Medulla oblongata (tissue), 1 donor: ENCODE measurements at regions not wholly inside any gene's neighbourhood (a gene's known extent, or its start where the extent isn't known, plus 50 kb on each side); places are given as distances from the start of the nearest gene placed in this dataset.
A peak's percentile ranks its signal among the peaks of the same experiment; 100 is the strongest.
"Not testable (repeated sequence)": the region's sequence is repeated elsewhere in the genome, so short reads cannot be mapped to it uniquely, and the experiment has no call there.

Experiments
- DNase-seq: peaks from one replicate; pipeline ENCODE4 v3.0.0-alpha.2; 2015; ENCODE audit errors: extremely low spot score

GRCh38 chr11:135011313-135011712 lies 599.3 kb upstream of the B3GAT1 start:
- not testable (repeated sequence) for DNase-seq

DNA sequence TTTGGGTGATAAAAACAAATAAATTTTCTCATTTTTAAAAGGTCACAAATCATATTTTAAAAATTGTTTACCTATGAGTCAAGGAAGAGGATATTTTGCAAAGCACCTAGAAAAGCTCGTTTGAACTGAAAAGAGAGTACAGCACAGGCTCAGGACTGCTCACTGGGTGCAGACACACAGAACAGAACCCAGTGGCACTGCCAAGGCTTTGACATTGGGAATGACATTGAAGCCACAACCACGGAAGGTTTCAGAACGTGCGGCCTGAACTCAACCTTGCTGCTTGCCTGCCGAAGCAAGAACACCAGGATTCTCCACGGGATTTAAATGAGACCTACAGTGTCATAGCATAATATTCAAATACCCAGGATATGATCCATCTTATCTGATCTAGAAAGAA lies 597.1 kb upstream of the B3GAT1 start:
- DNase-seq = no peak

DNA sequence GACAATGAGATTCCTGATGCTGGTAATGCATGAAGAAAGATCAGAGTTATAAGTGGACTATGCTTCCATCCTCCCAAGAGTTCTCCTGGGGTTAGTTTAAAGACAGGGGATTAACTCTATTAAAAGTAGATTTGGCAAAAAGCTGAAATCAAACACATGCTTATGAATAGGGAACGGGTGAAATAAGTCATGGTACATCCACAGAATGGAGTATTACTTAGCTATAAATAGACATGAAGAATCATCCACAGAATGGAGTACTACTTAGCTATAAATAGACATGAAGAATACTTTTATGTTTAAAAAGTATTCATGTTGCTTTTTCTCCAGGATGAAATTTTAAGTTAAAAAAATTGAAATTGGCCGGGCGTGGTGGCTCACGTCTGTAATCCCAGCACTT lies 596.4 kb upstream of the B3GAT1 start:
- no peak for DNase-seq

DNA sequence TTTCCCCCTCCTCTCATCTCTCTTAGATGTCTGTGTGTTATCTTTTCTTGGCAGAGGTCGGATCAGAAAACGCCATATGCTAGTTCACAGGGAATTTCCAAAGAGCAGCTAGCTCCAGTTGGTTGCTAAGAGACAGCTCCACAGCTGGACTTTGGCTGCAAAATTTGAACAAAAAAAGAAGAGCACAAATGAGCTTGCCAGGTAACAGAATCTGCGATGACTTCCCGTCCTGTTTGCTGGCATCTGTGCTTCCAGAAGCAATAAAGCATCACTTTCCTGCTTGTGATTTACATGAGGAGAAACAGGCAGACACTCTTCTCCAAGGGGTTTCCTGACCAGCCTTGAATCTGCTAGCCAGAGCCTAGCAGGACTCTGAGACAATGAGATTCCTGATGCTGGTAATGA lies 596.0 kb upstream of the B3GAT1 start:
- peak; percentile 51 for DNase-seq

GRCh38 chr11:135006800-135007199 lies 594.8 kb upstream of the B3GAT1 start:
- DNase-seq = peak; percentile 88

DNA sequence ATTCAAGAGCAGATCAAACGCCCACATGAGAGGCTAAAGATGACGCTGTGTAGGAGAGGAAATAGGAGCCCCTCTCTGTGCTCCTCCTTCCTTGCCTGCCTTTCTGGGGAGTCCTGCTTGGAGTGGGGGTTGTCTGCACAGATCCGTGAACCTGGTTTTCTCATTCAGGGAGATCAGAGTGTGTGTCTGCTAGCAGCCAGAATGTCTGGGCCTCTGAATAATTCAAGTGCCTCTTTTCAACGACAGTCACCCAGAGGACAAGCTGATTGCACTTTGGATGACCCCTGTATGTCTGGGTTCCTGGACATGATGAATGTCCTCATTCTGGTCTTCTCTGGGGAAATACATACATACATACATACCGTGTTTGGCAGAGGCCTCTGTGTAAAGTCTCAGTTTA lies 592.5 kb upstream of the B3GAT1 start:
- no peak for DNase-seq

DNA sequence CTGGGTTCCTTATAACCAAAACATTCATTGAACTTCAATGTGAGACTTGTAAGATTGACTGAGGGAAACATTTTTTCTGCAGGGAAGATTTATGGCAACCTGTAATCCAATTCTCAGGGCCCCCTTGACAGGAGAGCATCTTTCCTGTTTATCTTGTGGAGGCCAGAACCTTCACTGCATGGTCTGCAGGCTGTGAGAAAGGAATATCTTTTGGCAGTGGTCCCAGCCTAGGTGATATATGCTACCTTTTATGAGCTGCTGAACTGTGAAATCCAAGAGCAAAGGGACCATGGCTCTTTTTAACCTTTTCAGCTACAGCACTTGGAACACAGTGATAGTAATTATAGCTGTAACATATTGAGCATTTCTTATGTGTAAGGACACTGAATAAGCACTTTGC lies 590.2 kb upstream of the B3GAT1 start:
- DNase-seq = no peak

- no peak for DNase-seq
Observed at GRCh38 chr11:135001581-135001980, 589.5 kb upstream of the B3GAT1 start.

- not testable (repeated sequence) for DNase-seq
Observed at GRCh38 chr11:135001065-135001464, 589.0 kb upstream of the B3GAT1 start.

DNA sequence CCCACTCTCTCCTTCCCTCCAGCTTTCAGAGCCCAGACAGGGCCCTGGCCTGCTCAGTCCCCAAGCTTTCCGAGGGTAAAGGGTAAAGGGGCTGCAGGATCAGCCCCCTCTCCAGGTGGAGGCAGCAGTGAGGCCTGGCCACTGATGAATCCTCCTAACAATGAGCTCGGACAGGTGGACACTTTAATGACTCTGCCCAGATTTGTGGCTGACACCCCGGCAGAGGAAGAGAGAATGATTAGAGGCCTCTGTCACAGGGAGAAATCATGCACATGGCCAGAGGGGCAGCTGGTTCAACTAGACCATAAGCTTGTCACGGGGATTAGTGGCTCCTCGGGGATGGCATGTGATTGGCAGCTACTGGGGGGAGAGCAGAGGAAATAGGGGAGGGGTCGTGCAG lies 587.5 kb upstream of the B3GAT1 start:
- no peak for DNase-seq

DNA sequence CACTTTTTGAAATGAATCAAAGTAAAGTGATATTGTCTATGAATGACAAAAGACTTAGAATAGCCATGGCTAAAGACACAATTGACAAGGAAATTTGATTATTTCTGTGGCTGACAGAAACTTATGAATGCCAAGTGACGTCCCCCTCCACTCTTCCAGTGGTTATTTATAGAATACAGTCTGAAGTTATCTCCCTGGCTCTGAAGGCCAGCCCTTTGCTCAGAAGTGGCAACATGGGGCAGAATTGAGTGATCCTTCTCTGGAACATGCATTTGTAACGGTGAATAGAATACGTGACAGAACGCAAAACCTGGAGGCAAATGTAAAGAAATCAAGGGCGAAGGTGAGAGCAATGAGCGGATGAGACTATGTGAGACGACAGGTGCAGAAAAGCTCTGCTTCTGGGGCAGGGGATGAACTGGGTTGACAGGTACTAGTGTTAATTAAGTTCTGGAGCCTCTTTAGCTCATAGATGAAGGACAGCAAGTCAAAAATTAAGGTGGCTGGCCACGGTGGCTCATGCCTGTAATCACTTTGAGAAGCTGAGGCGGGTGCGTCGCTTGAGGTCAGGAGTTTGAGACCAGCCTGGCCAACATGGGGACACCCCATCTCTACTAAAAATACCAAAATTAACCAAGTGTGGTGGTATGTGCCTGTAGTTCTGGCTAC lies 585.7 kb upstream of the B3GAT1 start:
- DNase-seq = no peak

DNA sequence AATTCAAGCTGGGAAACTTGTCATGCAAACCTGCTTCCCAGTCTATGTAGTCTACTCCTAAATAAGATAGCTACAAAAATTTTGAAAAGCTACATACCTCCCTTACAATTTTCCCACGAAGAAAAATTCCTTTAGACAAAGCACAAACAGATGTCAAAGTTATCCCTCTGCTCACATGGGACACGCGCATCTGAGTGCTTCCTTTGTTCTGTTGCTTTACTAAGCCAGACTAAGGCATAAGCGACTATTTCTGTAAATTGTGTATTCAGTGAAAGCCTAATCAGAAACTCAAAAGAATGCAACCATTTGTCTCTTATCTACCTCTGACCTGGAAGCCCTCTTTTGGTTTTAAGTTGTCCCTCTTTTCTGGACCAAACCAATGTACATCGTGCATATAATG lies 583.7 kb upstream of the B3GAT1 start:
- peak; percentile 64 for DNase-seq

- no peak for DNase-seq
Observed at GRCh38 chr11:134994431-134994830, 582.4 kb upstream of the B3GAT1 start.

DNA sequence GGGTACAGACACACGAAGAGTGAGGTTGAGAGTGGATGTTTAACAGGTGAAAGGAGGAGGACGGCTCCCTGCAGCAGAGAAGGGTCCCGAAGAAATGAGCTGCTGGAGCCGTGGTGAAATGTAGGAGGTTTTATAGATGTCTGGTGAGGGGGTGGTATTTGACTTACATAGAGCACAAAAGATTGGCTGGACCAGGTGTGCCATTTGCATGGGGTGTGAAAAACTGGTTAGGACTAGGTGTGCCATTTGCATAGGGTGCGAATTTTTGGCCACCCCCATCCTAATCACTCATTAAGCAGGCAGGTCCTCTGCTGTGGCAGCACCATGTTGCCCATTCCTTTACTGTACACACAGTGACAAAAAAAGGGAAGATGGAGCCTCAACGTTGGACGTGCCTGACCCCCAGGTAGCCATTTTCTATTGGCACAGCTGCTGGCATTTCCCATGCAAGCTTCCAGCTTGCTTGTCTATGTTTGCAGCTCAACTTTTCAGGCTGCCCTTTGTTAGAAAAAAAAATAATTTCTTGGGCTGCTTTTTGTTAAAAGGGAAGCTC lies 581.7 kb upstream of the B3GAT1 start:
- no peak for DNase-seq

GRCh38 chr11:134992981-134993380 lies 580.9 kb upstream of the B3GAT1 start:
- no peak for DNase-seq

- peak; percentile 60 for DNase-seq
Observed at GRCh38 chr11:134988495-134988894, 576.5 kb upstream of the B3GAT1 start.

GRCh38 chr11:134987822-134988221 lies 575.8 kb upstream of the B3GAT1 start:
- DNase-seq = no peak

GRCh38 chr11:134987223-134987768 lies 575.3 kb upstream of the B3GAT1 start:
- no peak for DNase-seq

- no peak for DNase-seq
Observed at GRCh38 chr11:134984421-134984820, 572.4 kb upstream of the B3GAT1 start.

- not testable (repeated sequence) for DNase-seq
Observed at GRCh38 chr11:134982432-134982831, 570.4 kb upstream of the B3GAT1 start.

GRCh38 chr11:134981835-134982234 lies 569.8 kb upstream of the B3GAT1 start:
- no peak for DNase-seq

DNA sequence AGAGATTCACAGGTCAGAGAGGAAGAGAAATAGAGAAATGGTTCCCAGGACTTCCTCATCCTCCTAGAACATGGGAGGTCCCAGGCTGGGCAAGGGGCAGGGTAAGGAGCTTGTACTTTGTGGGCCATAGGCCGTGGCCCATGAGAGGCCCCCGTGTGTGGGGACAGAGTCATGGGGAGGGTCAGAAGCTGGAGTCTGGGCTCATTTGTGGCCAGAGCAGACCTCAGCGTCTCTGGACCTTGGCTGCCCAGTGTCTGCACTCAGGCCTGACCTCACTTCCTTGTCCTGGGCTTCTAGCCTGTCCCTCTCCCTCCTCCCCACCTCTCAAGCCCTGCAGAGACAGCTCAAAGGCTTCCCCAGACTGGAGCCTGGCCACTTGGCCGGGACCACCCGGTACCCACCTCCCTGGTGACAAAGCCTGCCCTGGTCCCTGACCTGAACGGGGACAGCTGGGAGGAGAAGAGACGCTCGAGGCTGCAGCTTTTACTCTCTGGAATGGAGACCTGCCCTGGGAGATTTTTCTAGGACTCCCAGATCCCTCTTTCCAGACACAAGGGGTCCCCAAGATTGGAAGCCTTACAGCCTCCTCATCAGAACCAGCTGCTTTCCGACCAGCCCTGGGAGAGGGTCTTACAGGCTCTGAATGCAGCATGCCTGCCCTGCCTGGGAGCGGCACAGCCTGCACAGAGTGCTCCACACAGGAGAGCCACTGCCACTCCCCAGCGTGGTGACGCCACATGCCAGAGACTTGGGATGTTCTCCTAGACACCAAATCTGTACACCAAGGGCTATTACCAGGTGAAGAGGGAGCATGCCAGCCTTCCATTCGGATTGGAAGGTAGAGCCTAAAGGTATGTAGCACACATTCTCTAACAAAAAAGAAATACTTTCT lies 569.0 kb upstream of the B3GAT1 start:
- peak; percentile 14 for DNase-seq

DNA sequence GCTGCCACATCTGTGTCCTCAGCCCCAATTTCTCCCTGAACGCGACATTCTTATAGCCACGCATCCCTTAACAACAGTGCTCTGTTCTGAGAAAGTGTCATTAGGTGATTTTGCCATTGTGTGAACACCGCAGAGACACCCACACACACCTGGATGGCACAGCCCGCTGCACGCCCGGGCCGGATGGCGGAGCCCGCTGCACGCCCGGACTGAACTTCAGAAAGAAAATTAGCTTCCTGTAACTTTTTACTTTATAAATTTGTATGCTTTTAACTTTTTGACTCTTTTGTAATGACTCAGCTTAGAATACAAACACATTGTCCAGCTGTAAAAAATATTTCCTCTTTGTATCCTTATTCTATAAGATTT lies 567.0 kb upstream of the B3GAT1 start:
- DNase-seq = not testable (repeated sequence)
